DOHH2 (cell line): ENCODE measurements at regions not wholly inside any gene's neighbourhood (a gene's known extent, or its start where the extent isn't known, plus 50 kb on each side); places are given as distances from the start of the nearest gene placed in this dataset.

Experiments
- H3F3A ChIP-seq: fragments of 200-600 bp; sonication (generic), shearing (Covaris generic); 2 replicates; pipeline ENCODE4 v1.6.0; 2016; ENCODE audit warnings: antibody characterized with exemption, mild to moderate bottlenecking; ENCODE audit not compliant: control insufficient read depth, insufficient read depth
- H3K27ac ChIP-seq: fragments of 200-600 bp; sonication (generic); 2 replicates; pipeline ENCODE4 v1.5.1; 2014; ENCODE audit warnings: low read depth, mild to moderate bottlenecking, low read length, moderate library complexity
- H3K27me3 ChIP-seq: fragments of 200-600 bp; sonication (generic); 2 replicates; pipeline ENCODE4 v1.6.1; 2014; ENCODE audit warnings: mild to moderate bottlenecking, low read length, mixed read lengths; ENCODE audit not compliant: control insufficient read depth
- H3K36me3 ChIP-seq: fragments of 200-600 bp; sonication (generic); 2 replicates; pipeline ENCODE4 v1.6.1; 2014; ENCODE audit warnings: mild to moderate bottlenecking, low read length, moderate library complexity, mixed read lengths; ENCODE audit not compliant: control insufficient read depth
- H3K4me1 ChIP-seq: fragments of 200-600 bp; sonication (generic); 2 replicates; pipeline ENCODE4 v1.6.1; 2014; ENCODE audit warnings: mild to moderate bottlenecking, low read length, mixed read lengths; ENCODE audit not compliant: control insufficient read depth
- H3K4me2 ChIP-seq: fragments of 200-600 bp; sonication (generic); 2 replicates; pipeline ENCODE4 v1.6.0; 2014; ENCODE audit warnings: mild to moderate bottlenecking, low read length, moderate library complexity
- H3K4me3 ChIP-seq: fragments of 200-600 bp; sonication (generic); 2 replicates; pipeline ENCODE4 v1.5.1; 2014; ENCODE audit warnings: mild to moderate bottlenecking, low read length, mixed read lengths
- H3K79me2 ChIP-seq: fragments of 200-600 bp; sonication (generic); 2 replicates; pipeline ENCODE4 v1.6.1; 2014; ENCODE audit warnings: mild to moderate bottlenecking, low read length, mixed read lengths; ENCODE audit not compliant: control insufficient read depth
- H3K9me2 ChIP-seq: fragments of 200-600 bp; sonication (generic); replicated peaks from 2 replicates; pipeline ENCODE4 v1.6.1; 2014; ENCODE audit warnings: mild to moderate bottlenecking, low read length, mixed read lengths; ENCODE audit not compliant: control insufficient read depth
- H3K9me3 ChIP-seq: fragments of 200-600 bp; sonication (generic); 2 replicates; pipeline ENCODE4 v1.6.1; 2014; ENCODE audit warnings: antibody characterized with exemption, low read length, mixed read lengths; ENCODE audit not compliant: control insufficient read depth, insufficient read depth
- H4K20me1 ChIP-seq: fragments of 200-600 bp; sonication (generic); 2 replicates; pipeline ENCODE4 v1.6.0; 2014; ENCODE audit warnings: low read depth, mild to moderate bottlenecking, antibody characterized with exemption, low read length, moderate library complexity; ENCODE audit not compliant: control insufficient read depth, insufficient read depth
- CTCF ChIP-seq: fragments of 200-600 bp; sonication (generic); IDR thresholded peaks from one replicate; pipeline ENCODE4 v1.5.1; 2014; ENCODE audit warnings: antibody characterized with exemption, mild to moderate bottlenecking, low read depth, low read length; ENCODE audit not compliant: poor library complexity, severe bottlenecking
- EZH2phosphoT487 ChIP-seq: fragments of 200-600 bp; sonication (generic); IDR thresholded peaks from 2 replicates; pipeline ENCODE4 v1.6.1; 2017; ENCODE audit warnings: borderline replicate concordance, mild to moderate bottlenecking, antibody characterized with exemption, low read length, moderate library complexity, mixed read lengths

GRCh38 chr15:93362821-93363220 lies 273.8 kb upstream of the RGMA start:
- H3F3A ChIP-seq, result no peaks in the 10 kb centered on the region
- no peak overlapping the region for H3K4me3 ChIP-seq
- H3K9me2 ChIP-seq, result no peaks in the 10 kb centered on the region
- H4K20me1 ChIP-seq, result no peaks in the 10 kb centered on the region
- no peak overlapping the region for H3K4me2 ChIP-seq
- H3K27ac ChIP-seq, result no peak overlapping the region
- H3K36me3 ChIP-seq, result no peaks in the 10 kb centered on the region
- no peaks in the 10 kb centered on the region for H3K79me2 ChIP-seq
- H3K27me3 ChIP-seq, result no peaks in the 10 kb centered on the region
- TF ChIP-seq CTCF, result no peak
- H3K4me1 ChIP-seq, result no peaks in the 10 kb centered on the region
- no peaks in the 10 kb centered on the region for H3K9me3 ChIP-seq

- TF ChIP-seq EZH2phosphoT487, result no peak
- no peak for TF ChIP-seq CTCF
- Histone ChIP-seq H3K4me1 (no peaks in the 10 kb centered on the region), H4K20me1 (no peaks in the 10 kb centered on the region), H3K27ac (no peak overlapping the region), H3K4me3 (no peak overlapping the region), H3F3A (no peaks in the 10 kb centered on the region), H3K79me2 (no peaks in the 10 kb centered on the region), H3K27me3 (no peaks in the 10 kb centered on the region), H3K9me3 (no peaks in the 10 kb centered on the region), H3K9me2 (no peaks in the 10 kb centered on the region), H3K4me2 (no peak overlapping the region), H3K36me3 (no peaks in the 10 kb centered on the region)
Observed at GRCh38 chr15:93362203-93362602, 273.2 kb upstream of the RGMA start.

GRCh38 chr15:93361703-93362102 lies 272.7 kb upstream of the RGMA start:
- no peak overlapping the region for H3K4me3 ChIP-seq
- H3K36me3 ChIP-seq, result no peaks in the 10 kb centered on the region
- no peaks in the 10 kb centered on the region for H3K9me3 ChIP-seq
- TF ChIP-seq CTCF, result no peak
- H3K27ac ChIP-seq, result no peak overlapping the region
- no peaks in the 10 kb centered on the region for H3K9me2 ChIP-seq
- H3K27me3 ChIP-seq, result no peaks in the 10 kb centered on the region
- H3K79me2 ChIP-seq, result no peaks in the 10 kb centered on the region
- H3K4me2 ChIP-seq, result no peak overlapping the region
- no peaks in the 10 kb centered on the region for H3K4me1 ChIP-seq
- no peaks in the 10 kb centered on the region for H4K20me1 ChIP-seq
- no peaks in the 10 kb centered on the region for H3F3A ChIP-seq

- Histone ChIP-seq H4K20me1 (no peaks in the 10 kb centered on the region), H3F3A (no peaks in the 10 kb centered on the region), H3K79me2 (no peaks in the 10 kb centered on the region), H3K4me2 (no peak overlapping the region), H3K27ac (no peak overlapping the region), H3K9me3 (no peaks in the 10 kb centered on the region), H3K36me3 (no peaks in the 10 kb centered on the region), H3K27me3 (no peaks in the 10 kb centered on the region), H3K9me2 (no peaks in the 10 kb centered on the region), H3K4me1 (no peaks in the 10 kb centered on the region), H3K4me3 (no peak overlapping the region)
- TF ChIP-seq EZH2phosphoT487 (no peak), CTCF (no peak)
Observed at GRCh38 chr15:93360976-93361375, 272.0 kb upstream of the RGMA start.
